ENCODE measurements at regions not wholly inside any gene's neighbourhood (a gene's known extent, or its start where the extent isn't known, plus 50 kb on each side); places are given as distances from the start of the nearest gene placed in this dataset.

- DNase-seq = no peak
Measured at GRCh38 chr1:98278055-98278454, 357.2 kb upstream of the DPYD start.

- no peak for DNase-seq
Measured at GRCh38 chr1:98277118-98277517, 356.3 kb upstream of the DPYD start.

GRCh38 chr1:98276514-98276913 lies 355.7 kb upstream of the DPYD start:
- DNase-seq = no peak

- no peak for DNase-seq
Measured at GRCh38 chr1:98268316-98268715, 347.5 kb upstream of the DPYD start.

- DNase-seq = no peak
Measured at GRCh38 chr1:98267423-98267822, 346.6 kb upstream of the DPYD start.

GRCh38 chr1:98264727-98265126 lies 343.9 kb upstream of the DPYD start:
- DNase-seq = no peak

GRCh38 chr1:98260839-98261238 lies 340.0 kb upstream of the DPYD start:
- no peak for DNase-seq

- DNase-seq = no peak
Measured at GRCh38 chr1:98260412-98260811, 339.6 kb upstream of the DPYD start.

GRCh38 chr1:98256700-98257099 lies 335.9 kb upstream of the DPYD start:
- no peak for DNase-seq

GRCh38 chr1:98253145-98253544 lies 332.3 kb upstream of the DPYD start:
- no peak for DNase-seq

- no peak for DNase-seq
Measured at GRCh38 chr1:98251497-98251896, 330.7 kb upstream of the DPYD start.

GRCh38 chr1:98232678-98233077 lies 311.8 kb upstream of the DPYD start:
- DNase-seq = no peak

GRCh38 chr1:98222706-98223105 lies 301.9 kb upstream of the DPYD start:
- no peak for DNase-seq

- DNase-seq = no peak
Measured at GRCh38 chr1:98221923-98222322, 301.1 kb upstream of the DPYD start.

- DNase-seq = no peak
Measured at GRCh38 chr1:98217601-98218000, 296.8 kb upstream of the DPYD start.

GRCh38 chr1:98216304-98216703 lies 295.5 kb upstream of the DPYD start:
- DNase-seq = no peak

- DNase-seq = no peak
Measured at GRCh38 chr1:98211271-98211845, 290.5 kb upstream of the DPYD start.

GRCh38 chr1:98210563-98210962 lies 289.7 kb upstream of the DPYD start:
- no peak for DNase-seq

- DNase-seq = no peak
Measured at GRCh38 chr1:98210064-98210463, 289.2 kb upstream of the DPYD start.

- DNase-seq = no peak
Measured at GRCh38 chr1:98205291-98206017, 284.6 kb upstream of the DPYD start.

- no peak for DNase-seq
Measured at GRCh38 chr1:98203466-98203865, 282.6 kb upstream of the DPYD start.

GRCh38 chr1:98201666-98202081 lies 280.8 kb upstream of the DPYD start:
- DNase-seq = no peak

GRCh38 chr1:98197356-98197755 lies 276.5 kb upstream of the DPYD start:
- no peak for DNase-seq

GRCh38 chr1:98196012-98196411 lies 275.2 kb upstream of the DPYD start:
- DNase-seq = no peak

GRCh38 chr1:98188774-98189173 lies 267.9 kb upstream of the DPYD start:
- DNase-seq = no peak

All from activated CD8-positive, alpha-beta memory T cell treated with anti-CD3 and anti-CD28 coated beads for 24 hours (primary cell).